ENCODE measurements at regions not wholly inside any gene's neighbourhood (a gene's known extent, or its start where the extent isn't known, plus 50 kb on each side); places are given as distances from the start of the nearest gene placed in this dataset.
"Not testable (repeated sequence)": the region's sequence is repeated elsewhere in the genome, so short reads cannot be mapped to it uniquely, and the experiment has no call there.

DNA sequence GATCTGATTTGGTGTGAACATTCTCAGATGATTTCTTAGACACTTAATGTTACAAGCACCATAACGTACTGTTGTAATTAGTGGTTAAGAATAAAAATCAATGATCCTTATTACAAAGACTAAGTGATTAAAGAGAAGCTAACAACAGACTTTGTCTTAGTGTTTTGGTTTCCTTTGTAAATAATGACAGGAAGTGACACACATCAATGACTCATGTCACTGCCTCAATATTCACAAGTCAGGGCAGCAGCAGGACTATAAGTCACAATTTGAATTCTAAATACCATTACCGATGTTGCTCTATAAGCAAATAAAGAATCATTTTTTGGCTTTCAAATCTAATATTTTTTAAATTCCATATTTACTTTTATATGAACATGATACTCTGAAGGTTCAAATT lies 115.8 kb upstream of the FAT4 start (continued):
- TF ChIP-seq EP300 (IDR thresholded peaks at IDR 0.05; ENCODE audit: borderline replicate concordance in 1 of 2, control insufficient read depth in 1 of 2, low read depth in 2 of 2, low read length in 2 of 2) (no peak), HDAC6 (IDR thresholded peaks at IDR 0.05; ENCODE audit: unreplicated experiment) (no peak), MTA2 (IDR thresholded peaks at IDR 0.05; ENCODE audit: low read depth) (no peak), JUNB (IDR thresholded peaks at IDR 0.05) (no peak), PAX8 (IDR thresholded peaks at IDR 0.05) (no peak), PML (IDR thresholded peaks at IDR 0.05; ENCODE audit: low read length) (no peak), DPF2 (IDR thresholded peaks at IDR 0.05) (no peak), ZNF622 (IDR thresholded peaks at IDR 0.05) (no peak), IKZF1 (conservative IDR thresholded peaks at IDR 0.05) (no peak)

DNA sequence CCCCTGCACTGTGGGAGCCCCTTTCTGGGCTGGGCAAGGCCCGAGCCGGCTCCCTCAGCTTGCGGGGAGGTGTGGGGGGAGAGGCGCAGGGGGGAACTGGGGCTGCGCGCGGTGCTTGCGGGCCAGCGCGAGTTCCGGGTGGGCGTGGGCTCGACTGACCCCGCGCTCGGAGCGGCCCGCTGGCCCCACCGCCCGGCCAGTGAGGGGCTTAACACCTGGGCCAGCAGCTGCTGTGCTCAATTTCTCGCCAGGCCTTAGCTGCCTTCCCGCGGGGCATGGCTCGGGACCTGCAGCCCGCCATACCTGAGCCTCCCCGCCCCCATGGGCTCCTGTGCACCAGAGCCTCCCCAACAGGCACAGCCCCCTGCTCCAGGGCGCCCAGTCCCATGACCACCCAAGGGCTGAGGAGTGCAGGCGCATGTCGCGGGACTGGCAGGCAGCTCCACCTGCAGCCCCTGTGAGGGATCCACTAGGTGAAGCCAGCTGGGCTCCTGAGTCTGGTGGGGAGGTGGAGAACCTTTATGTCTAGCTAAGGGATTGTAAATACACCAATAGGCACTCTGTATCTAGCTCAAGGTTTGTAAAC lies 122.8 kb upstream of the FAT4 start:
- H3K9ac ChIP-seq (ENCODE audit: control insufficient read depth, insufficient read depth, low read length); RAD21 ChIA-PET (ENCODE audit: unreplicated experiment); DNase-seq (ENCODE audit: low read depth, low spot score); H3K79me2 ChIP-seq (ENCODE audit: control insufficient read depth, insufficient read depth, low read length); H3K4me2 ChIP-seq (ENCODE audit: control insufficient read depth, insufficient read depth); intact Hi-C loops (cut with micrococcal nuclease; ENCODE audit: unreplicated experiment); POLR2A ChIA-PET; H4K20me1 ChIP-seq (ENCODE audit: control insufficient read depth, insufficient read depth); in situ Hi-C loops (cut with MboI); FAIRE-seq; H3K4me3 ChIP-seq; H3K4me1 ChIP-seq (ENCODE audit: control insufficient read depth, insufficient read depth, low read length); H3K27me3 ChIP-seq (replicated peaks in 1 of 2; ENCODE audit: control insufficient read depth in 2 of 2, insufficient read depth in 2 of 2, low read length in 1 of 2); BruUV-seq (replicated peaks); H2AFZ ChIP-seq (ENCODE audit: control insufficient read depth, low read depth, low read length); SMC1A ChIA-PET (ENCODE audit: uncharacterized antibody, unreplicated experiment); ATAC-seq; H3K9me3 ChIP-seq (replicated peaks; ENCODE audit: control insufficient read depth, insufficient read depth, low read length); CTCF ChIA-PET; H3K27ac ChIP-seq (ENCODE audit: control insufficient read depth, insufficient read depth); H3K36me3 ChIP-seq (ENCODE audit: control insufficient read depth in 2 of 2, insufficient read depth in 2 of 2, low read length in 1 of 2): not testable (repeated sequence)
- WGBS (ENCODE audit: insufficient coverage, insufficient replicate concordance, low lambda C conversion rate, missing lambda C conversion rate) = 81% methylated on average over 20 of the region's 30 CpGs

Measured in GM12878 (cell line).